22Rv1 (cell line): ENCODE measurements at regions not wholly inside any gene's neighbourhood (a gene's known extent, or its start where the extent isn't known, plus 50 kb on each side); places are given as distances from the start of the nearest gene placed in this dataset.

Experiments used
- ZFX ChIP-seq: fragments of 450-650 bp; IDR thresholded peaks from 2 replicates; pipeline ENCODE4 v1.6.1; 2017; ENCODE audit warnings: antibody characterized with exemption, borderline replicate concordance
- TF ChIP-seq, protein P1 (sequence below): fragments of 450-650 bp; IDR thresholded peaks from 2 replicates; pipeline ENCODE4 v1.5.1; 2017; ENCODE audit warnings: mild to moderate bottlenecking

DNA sequence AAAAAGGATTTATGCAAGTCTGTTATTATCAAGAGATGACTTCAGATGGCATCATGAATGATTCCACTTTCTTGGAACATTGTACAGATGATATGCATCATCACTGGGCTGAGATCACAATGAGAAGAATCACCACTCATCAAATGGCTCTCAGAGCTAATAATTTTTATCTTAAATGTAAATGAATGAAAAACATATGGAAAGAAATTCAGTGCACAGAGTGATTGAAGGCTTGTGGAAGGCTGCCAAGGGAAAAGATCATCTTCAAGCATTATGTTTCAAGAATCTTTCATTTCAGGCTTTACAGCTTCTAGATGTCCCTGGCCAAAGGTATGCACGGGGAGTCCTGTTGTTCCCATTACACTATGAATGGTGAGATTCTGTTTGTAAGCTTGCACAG is 955.7 kb downstream of the TTLL7 start:
- TF ChIP-seq, protein P1, sequence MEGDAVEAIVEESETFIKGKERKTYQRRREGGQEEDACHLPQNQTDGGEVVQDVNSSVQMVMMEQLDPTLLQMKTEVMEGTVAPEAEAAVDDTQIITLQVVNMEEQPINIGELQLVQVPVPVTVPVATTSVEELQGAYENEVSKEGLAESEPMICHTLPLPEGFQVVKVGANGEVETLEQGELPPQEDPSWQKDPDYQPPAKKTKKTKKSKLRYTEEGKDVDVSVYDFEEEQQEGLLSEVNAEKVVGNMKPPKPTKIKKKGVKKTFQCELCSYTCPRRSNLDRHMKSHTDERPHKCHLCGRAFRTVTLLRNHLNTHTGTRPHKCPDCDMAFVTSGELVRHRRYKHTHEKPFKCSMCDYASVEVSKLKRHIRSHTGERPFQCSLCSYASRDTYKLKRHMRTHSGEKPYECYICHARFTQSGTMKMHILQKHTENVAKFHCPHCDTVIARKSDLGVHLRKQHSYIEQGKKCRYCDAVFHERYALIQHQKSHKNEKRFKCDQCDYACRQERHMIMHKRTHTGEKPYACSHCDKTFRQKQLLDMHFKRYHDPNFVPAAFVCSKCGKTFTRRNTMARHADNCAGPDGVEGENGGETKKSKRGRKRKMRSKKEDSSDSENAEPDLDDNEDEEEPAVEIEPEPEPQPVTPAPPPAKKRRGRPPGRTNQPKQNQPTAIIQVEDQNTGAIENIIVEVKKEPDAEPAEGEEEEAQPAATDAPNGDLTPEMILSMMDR, result no peak
- no peak for TF ChIP-seq ZFX
